Lower leg skin (tissue), 4 donors: ENCODE measurements at regions not wholly inside any gene's neighbourhood (a gene's known extent, or its start where the extent isn't known, plus 50 kb on each side); places are given as distances from the start of the nearest gene placed in this dataset.

Experiments
- DNase-seq, 2 donors: peaks; one replicate each; pipeline ENCODE4 v3.0.0-alpha.2; 2019; ENCODE audit warnings: low spot score in 2 of 2
- H3K4me3 ChIP-seq: fragments of 200-600 bp; sonication (generic); 2 replicates; pipeline ENCODE4 v1.5.1; 2017; ENCODE audit warnings: mild to moderate bottlenecking, low read depth; ENCODE audit not compliant: poor library complexity, severe bottlenecking
- POLR2A ChIP-seq, 2 donors: fragments of 450-650 bp; IDR thresholded peaks; one replicate each; pipeline ENCODE4 v1.6.1; 2016 to 2017; ENCODE audit warnings: antibody characterized with exemption in 2 of 2, mild to moderate bottlenecking in 1 of 2, moderate library complexity in 1 of 2
- WGBS, 2 donors: methylation state at CpG; one replicate each; pipeline ENCODE4 v1.1.5; 2018; 5-methylcytosine and 5-hydroxymethylcytosine counted together
- intact Hi-C: fragments of 100-400 bp; cut with DNase I; formaldehyde crosslinking; loops from one replicate; pipeline ENCODE4 v1.15.0; 2023; ENCODE audit warnings: low total_unique reads
- TF ChIP-seq, protein P1 (sequence below), 3 donors: fragments of 450-650 bp; IDR thresholded peaks; one replicate each; pipeline ENCODE4 v1.5.1; 2016; ENCODE audit warnings: antibody characterized with exemption in 3 of 3, mild to moderate bottlenecking in 3 of 3, moderate library complexity in 2 of 3

DNA sequence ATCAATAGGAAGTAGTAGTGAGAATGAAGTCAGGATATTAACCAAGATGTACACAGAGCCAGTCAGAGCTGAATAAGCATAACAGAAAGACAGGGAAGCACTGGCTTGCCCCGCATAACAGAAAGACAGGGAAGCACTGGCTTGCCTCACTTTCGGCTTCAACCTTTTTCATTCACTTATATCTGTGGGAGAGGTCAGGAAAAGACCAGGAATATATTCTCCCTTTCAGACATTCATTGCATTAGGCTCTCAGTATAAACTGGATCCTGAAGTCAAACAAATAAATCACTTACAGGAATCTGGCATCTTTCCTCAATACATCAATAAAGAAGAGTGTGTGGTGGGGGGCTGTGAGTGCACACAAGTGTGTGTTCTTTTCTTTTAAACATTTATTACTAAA, 437.6 kb downstream of the C6orf118 start:
- intact Hi-C loops = no loop called here

DNA sequence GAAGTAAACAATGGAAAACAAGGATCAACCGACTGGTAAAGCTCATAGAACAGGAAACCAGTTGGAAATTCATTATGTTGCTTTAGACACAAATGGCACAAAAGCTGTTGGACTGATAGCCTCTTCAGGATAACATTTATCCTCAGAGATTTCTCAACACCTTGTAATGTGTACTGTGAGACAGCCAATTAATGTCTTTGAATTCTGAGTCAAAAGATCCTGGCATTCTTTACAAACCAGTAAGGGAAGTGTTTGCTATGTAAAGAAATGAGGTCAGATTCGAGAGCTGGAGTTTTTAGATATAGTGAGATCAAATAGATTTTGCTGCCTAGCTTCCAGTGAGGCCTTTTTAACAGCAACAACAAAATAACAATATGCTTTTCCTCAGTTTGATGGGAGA, 439.2 kb downstream of the C6orf118 start:
- intact Hi-C loops = no loop called here
- 50 to 54% methylated on average over 2 of the region's 2 CpGs for WGBS, 2 donors
- no peak overlapping the region for H3K4me3 ChIP-seq
- DNase-seq = no peak
- TF ChIP-seq, protein P1, sequence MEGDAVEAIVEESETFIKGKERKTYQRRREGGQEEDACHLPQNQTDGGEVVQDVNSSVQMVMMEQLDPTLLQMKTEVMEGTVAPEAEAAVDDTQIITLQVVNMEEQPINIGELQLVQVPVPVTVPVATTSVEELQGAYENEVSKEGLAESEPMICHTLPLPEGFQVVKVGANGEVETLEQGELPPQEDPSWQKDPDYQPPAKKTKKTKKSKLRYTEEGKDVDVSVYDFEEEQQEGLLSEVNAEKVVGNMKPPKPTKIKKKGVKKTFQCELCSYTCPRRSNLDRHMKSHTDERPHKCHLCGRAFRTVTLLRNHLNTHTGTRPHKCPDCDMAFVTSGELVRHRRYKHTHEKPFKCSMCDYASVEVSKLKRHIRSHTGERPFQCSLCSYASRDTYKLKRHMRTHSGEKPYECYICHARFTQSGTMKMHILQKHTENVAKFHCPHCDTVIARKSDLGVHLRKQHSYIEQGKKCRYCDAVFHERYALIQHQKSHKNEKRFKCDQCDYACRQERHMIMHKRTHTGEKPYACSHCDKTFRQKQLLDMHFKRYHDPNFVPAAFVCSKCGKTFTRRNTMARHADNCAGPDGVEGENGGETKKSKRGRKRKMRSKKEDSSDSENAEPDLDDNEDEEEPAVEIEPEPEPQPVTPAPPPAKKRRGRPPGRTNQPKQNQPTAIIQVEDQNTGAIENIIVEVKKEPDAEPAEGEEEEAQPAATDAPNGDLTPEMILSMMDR (IDR thresholded peaks at IDR 0.05) = no peak
- TF ChIP-seq POLR2A (IDR thresholded peaks at IDR 0.05) = no peak

More for the DNA sequence above, 437.6 kb downstream of the C6orf118 start:
- no peak for DNase-seq
- no peak for TF ChIP-seq POLR2A (IDR thresholded peaks at IDR 0.05)
- TF ChIP-seq, protein P1 (IDR thresholded peaks at IDR 0.05) = no peak
- WGBS, 2 donors = 85 to 91% methylated on average over 2 of the region's 2 CpGs
- H3K4me3 ChIP-seq = no peak overlapping the region

GRCh38 chr6:164861967-164862366, 447.4 kb downstream of the C6orf118 start:
- no peak overlapping the region for H3K4me3 ChIP-seq
- no peak for DNase-seq
- intact Hi-C loops = no loop called here
- 86 to 87% methylated on average over 4 of the region's 4 CpGs for WGBS, 2 donors
- no peak for TF ChIP-seq POLR2A (IDR thresholded peaks at IDR 0.05)
- TF ChIP-seq, protein P1 (IDR thresholded peaks at IDR 0.05) = no peak

- no peak for DNase-seq
- no peak overlapping the region for H3K4me3 ChIP-seq
- 74 to 75% methylated on average over 6 of the region's 6 CpGs for WGBS, 2 donors
- TF ChIP-seq, protein P1 (IDR thresholded peaks at IDR 0.05) = no peak
- no peak for TF ChIP-seq POLR2A (IDR thresholded peaks at IDR 0.05)
- intact Hi-C loops = no loop called here
Observed at GRCh38 chr6:164859816-164860215, 449.6 kb downstream of the C6orf118 start.

DNA sequence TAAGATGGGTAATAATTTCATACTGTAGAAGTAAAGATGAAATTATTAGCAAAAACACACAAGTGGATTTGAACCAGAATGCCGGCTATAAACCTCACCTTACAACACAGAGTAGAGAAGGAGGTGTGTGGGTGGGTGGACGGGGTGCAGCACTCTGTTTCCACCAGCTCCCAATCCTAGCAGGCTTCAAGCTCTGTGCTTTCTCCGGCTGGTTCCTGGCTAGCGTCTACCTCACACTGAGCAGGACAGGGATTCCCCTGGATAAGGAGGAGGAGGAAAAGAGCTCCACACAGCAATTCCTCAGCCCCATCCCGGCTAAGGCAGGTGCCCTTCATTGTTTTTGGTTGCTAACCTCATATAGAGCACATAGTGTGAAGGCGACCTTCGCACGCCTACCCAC, 453.3 kb downstream of the C6orf118 start:
- no peak overlapping the region for H3K4me3 ChIP-seq
- DNase-seq = no peak
- intact Hi-C loops = no loop called here
- 76 to 91% methylated on average over 8 of the region's 8 CpGs for WGBS, 2 donors
- TF ChIP-seq, protein P1 (IDR thresholded peaks at IDR 0.05) = no peak
- no peak for TF ChIP-seq POLR2A (IDR thresholded peaks at IDR 0.05)

GRCh38 chr6:164855281-164855680, 454.1 kb downstream of the C6orf118 start:
- intact Hi-C loops = no loop called here
- WGBS, 2 donors = 95 to 100% methylated on average over 1 of the region's 1 CpG
- no peak for DNase-seq
- TF ChIP-seq POLR2A (IDR thresholded peaks at IDR 0.05) = no peak
- TF ChIP-seq, protein P1 (IDR thresholded peaks at IDR 0.05) = no peak
- H3K4me3 ChIP-seq = no peak overlapping the region
